CD4-positive, alpha-beta T cell treated with Interleukin-12 subunit alpha and Interleukin-12 subunit beta, for 1 hour (primary cell): ENCODE measurements at regions not wholly inside any gene's neighbourhood (a gene's known extent, or its start where the extent isn't known, plus 50 kb on each side); places are given as distances from the start of the nearest gene placed in this dataset.

ENCODE experiments used
- DNase-seq: peaks from one replicate; pipeline ENCODE4 v3.0.0-alpha.2; 2020

- DNase-seq, result no peak
Measured at GRCh38 chr10:36681751-36682632, 443.4 kb upstream of the ANKRD30A start.

- DNase-seq, result no peak
Measured at GRCh38 chr10:36679554-36679953, 445.8 kb upstream of the ANKRD30A start.

- no peak for DNase-seq
Measured at GRCh38 chr10:36677431-36677768, 448.0 kb upstream of the ANKRD30A start.

DNA sequence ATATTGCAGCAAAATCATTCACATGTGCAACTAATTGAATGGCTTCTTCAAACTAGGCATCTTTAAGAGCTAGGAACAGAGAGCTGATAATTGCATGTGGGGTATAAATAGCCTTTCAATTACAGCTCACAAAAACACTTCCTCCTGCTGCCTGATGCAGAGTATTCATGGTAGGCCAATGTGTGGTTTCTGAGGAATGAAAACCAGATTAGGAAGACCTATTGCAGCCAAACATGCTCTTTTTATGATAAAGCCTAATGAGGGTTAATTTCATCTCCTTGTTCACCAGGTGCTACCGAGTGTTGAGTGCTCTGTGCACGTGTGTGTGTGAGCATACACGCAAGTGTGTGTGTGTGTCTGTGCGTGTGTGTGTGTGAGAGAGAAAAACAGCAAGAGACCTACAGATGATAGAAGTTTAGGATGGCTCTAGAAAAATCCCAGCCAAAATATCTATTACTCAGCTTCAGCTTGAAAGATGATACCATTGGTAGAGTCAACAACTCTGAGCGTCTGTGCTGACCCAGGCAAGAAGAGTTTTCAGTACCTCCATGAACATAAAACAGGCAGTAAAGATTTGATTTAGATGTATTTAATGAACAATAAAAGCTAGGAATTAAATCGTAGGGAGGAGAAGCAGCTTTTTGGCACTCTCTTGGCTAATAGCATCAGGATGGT lies 448.5 kb upstream of the ANKRD30A start:
- DNase-seq, result no peak

DNA sequence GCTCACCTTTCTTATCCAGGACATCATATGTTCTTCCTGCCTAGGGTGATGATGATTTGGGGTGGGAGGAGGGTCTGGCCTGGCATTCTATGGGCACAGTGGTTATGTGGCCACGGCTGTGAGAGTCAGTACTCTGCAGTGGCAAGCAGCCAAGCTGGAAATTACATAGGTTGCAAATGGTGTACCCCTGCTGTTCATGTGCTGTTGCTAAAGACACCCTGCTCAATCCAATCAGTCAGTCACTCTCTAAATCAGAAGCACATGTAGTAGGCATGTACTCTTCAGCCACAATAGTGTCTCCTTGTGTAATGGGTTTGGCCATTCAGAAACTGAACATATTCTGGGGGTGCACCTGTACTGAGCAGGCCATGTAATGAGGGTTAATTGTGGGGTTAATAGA lies 449.1 kb upstream of the ANKRD30A start:
- DNase-seq, result no peak

DNA sequence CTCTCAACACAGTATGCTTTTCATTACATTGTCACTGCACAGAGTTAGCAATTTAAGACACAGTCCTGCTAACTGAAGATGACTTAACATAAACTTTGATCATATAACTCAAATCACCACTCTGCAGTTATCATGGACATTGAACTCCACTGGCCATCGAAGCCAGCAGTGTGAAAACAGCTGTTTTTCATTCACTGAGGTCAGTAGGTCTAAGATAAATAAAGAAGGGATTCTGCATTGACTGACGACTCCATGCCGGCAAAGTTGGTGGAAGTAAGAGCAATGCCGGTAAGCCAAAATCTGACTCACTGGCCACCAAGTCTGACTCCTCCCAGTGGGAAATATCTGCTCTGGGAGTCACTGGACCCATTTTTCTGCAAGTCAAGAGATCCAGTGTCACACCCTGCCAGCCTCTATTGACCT lies 449.9 kb upstream of the ANKRD30A start:
- DNase-seq, result no peak

DNA sequence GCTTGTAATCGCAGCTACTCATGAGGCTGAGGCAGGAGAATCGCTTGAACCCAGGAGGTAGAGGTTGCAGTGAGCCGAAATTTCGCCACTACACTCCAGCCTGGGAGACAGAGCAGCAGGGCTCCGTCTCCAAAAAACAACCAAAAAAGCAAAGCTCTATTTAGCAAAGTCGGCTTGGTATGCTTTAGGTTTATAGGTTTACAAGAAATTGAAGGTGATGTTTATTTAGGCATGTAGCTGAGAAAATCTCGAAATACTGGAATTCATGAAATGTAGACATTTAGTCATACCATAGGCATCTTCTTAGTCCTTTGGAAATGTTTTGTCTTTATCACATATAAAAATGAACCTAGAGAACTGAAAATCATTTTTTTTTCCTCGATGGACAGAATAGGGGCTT lies 453.8 kb upstream of the ANKRD30A start:
- DNase-seq, result no peak

- DNase-seq, result no peak
Measured at GRCh38 chr10:36670621-36671402, 454.6 kb upstream of the ANKRD30A start.

DNA sequence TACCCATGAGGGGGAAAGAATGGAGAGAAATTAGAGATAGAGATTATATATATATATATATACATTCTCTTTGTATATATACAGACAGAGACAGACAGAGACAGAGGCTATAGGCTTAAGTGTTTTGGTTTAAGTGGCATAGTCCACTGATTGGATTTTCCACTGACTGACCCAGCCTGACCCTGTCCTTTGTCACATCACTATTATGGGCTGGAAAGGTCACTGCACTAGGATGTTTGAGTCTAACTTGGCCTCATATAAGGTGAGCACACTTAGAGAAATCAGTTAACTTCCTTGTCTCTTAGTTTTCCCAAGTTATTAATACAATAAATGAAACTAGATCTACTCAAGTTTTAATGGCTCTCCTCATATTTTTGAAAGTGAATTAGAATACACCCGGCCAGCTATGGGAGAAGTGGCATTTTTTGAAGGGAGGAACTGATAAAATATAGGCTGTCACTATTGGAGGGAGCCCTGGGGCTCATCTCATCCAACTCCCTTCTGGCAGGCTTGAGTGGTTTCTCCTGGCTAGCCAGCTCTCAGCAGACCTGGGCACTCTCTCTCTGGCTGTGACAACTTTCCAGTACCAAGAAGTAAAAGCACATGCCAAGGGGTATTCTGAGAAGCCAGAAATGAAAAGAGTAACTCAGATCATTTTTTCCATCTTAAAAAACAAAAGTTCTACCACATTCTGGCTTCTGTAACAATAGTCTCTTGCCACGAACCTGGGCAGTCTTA lies 455.6 kb upstream of the ANKRD30A start:
- DNase-seq, result no peak

- no peak for DNase-seq
Measured at GRCh38 chr10:36666451-36666850, 458.9 kb upstream of the ANKRD30A start.

- DNase-seq, result no peak
Measured at GRCh38 chr10:36662571-36662970, 462.8 kb upstream of the ANKRD30A start.

GRCh38 chr10:36650274-36650673 lies 475.1 kb upstream of the ANKRD30A start:
- DNase-seq, result no peak

GRCh38 chr10:36647540-36647939 lies 477.9 kb upstream of the ANKRD30A start:
- no peak for DNase-seq

GRCh38 chr10:36640626-36641025 lies 484.8 kb upstream of the ANKRD30A start:
- DNase-seq, result no peak

DNA sequence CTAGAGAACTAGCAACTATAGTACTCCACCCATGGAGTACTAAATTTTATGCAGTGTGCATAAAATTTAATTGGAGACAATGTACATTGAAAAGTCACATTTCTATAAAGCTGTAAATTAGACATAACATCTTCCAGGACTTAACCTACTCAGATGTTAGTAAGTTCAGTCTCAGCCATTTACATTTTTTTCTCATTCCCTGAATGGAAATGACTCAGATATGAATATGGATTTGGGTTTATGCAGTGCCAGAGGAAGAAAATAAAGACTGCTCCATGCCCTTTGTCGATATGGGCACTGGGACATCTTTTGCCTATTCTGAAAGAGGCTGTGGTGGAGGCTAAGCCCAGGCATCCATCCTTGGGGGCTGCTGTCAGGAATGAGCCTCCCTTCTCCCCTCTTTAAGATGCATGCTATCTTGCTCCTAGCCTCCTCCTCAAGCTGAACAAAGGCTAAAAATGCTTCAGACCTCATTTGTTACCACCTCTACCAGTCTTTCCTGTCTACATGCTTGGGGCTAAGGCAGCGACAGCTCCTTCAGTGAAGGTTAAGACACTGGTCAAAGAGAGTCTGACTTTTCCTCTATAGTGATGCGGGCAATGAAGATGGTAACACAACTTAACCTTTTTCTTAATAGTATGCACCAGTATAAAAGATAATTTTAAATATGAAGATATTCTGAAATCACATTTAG lies 486.8 kb upstream of the ANKRD30A start:
- DNase-seq, result no peak

GRCh38 chr10:36636879-36637278 lies 488.5 kb upstream of the ANKRD30A start:
- no peak for DNase-seq

DNA sequence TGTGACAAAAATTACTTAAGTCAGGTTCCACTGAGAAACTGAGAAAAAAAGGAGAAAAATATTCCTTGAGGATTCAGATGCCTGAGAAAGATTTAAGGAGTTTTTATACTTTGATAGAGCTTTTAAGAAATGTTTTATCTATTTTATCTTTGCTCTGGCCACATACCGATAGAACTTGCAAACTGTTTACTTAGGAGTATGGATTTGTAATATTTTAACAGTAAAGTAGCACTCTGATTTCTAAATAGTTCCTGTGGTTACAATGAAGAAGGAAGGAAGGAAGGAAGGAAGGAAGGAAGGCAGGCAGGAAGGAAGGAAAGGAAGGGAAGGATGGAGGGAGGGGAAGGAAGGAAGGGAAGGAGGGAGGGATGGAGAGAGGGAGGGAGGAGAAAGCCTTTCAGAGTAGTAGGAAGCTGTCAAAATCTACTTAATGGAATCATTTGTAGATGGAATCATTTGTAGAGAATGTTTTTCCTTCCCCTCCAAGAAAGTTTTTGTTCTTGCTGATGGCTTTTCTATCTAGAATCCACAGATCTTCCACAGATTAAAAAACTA lies 489.0 kb upstream of the ANKRD30A start:
- DNase-seq, result no peak

DNA sequence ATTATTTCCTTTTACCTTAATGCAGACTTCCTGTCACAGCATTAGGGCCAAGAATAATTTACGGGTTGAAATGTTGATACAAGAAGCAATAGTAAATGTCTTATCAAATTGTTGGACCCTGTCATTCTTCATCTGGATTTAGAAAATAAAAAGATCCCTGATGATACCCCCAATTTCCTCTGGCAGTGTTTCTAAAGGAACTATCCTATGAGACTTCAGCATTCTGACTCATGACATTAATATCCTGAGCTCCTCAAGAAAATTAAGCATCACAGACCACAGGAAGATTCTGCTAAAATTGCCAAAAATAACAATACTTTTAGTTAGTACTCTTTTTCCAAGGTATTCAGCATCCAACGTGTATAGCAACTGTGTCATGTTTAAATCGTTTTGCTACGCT lies 490.5 kb upstream of the ANKRD30A start:
- DNase-seq, result no peak

DNA sequence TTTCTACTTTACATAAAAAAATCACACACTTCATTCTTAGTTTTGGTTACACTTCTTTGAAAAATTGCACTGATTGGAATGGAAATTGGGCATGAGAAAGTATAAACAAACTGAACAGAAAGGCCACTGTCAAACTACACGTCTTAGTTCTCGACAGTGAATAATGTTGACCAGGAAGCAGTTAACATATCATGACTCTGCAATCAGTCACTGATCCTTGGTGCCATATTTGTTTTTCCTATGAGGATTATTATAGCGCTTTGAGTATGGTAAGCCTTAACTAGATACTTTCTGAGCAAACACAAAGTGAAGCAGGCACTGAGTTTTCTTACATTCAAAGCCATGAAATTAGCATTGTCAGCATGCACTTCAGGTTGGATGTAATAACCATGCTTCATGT lies 495.1 kb upstream of the ANKRD30A start:
- no peak for DNase-seq

- no peak for DNase-seq
Measured at GRCh38 chr10:36629476-36629875, 495.9 kb upstream of the ANKRD30A start.

DNA sequence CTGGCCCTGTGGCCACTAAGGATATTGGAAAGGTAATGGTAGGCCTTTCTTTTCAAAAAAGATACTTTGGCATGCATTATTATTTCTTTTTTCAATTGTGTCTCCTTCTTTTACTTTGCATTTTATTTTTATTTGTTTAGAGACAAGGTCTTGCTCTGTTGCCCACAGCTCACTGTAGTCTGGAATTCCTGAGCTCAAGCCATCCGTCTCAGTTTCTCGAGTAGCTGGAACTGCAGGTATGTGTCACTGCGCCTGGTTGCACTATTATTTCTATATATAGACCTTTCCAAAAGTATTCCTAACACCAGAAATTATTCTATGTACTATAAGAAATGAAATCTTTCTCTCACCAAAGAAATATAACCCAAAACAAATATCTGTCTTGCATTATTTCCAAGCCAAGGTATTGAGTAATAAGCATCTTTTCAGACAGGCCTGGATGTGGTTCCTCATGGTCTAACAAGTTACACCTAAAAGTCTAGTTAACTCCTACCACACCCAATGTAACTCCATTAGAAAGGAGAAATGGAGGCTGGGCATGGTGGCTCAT lies 500.8 kb upstream of the ANKRD30A start:
- DNase-seq, result no peak

DNA sequence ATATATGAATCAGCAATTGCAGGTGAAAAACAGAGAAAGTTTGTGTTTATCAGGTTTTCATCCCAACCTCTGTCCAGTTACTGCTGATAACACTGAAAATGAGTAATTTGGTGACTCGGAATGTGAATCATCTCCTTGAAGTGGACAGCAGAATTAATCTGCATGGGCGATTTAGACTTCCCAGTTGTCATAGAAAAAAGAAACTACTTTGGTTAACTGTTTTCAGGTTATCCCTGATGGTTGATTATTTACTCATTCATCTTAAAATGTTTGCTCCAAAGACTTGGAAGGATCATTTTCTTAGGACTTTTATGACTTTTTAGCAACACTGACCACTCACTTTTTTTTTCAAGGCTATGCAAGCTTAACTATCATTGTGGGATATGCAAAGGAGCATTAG lies 504.1 kb upstream of the ANKRD30A start:
- DNase-seq, result no peak
